Osteocyte (in vitro differentiated cells): ENCODE measurements at regions not wholly inside any gene's neighbourhood (a gene's known extent, or its start where the extent isn't known, plus 50 kb on each side); places are given as distances from the start of the nearest gene placed in this dataset.

Source experiments
- DNase-seq: peaks from one replicate; pipeline ENCODE4 v3.0.0; 2021; ENCODE audit warnings: mixed read lengths; ENCODE audit not compliant: unreplicated experiment; ENCODE audit errors: extremely low spot score
- H3K27ac Mint-ChIP-seq: one replicate; pipeline ENCODE4 v1.8.0; 2021; ENCODE audit warnings: mild to moderate bottlenecking, mixed read lengths; ENCODE audit not compliant: unreplicated experiment
- H3K27me3 Mint-ChIP-seq: one replicate; pipeline ENCODE4 v1.8.0; 2021; ENCODE audit warnings: mixed read lengths; ENCODE audit not compliant: unreplicated experiment
- H3K36me3 Mint-ChIP-seq: one replicate; pipeline ENCODE4 v1.8.0; 2021; ENCODE audit warnings: mixed read lengths; ENCODE audit not compliant: unreplicated experiment
- H3K4me1 Mint-ChIP-seq: one replicate; pipeline ENCODE4 v1.8.0; 2021; ENCODE audit warnings: mixed read lengths; ENCODE audit not compliant: unreplicated experiment
- H3K4me3 Mint-ChIP-seq: one replicate; pipeline ENCODE4 v1.8.0; 2021; ENCODE audit warnings: mild to moderate bottlenecking, moderate library complexity, mixed read lengths; ENCODE audit not compliant: unreplicated experiment
- H3K9me3 Mint-ChIP-seq: one replicate; pipeline ENCODE4 v1.8.0; 2021; ENCODE audit warnings: mixed read lengths; ENCODE audit not compliant: unreplicated experiment
- CTCF ChIP-seq: fragments of 200-600 bp; sonication (generic); IDR thresholded peaks from 2 replicates; pipeline ENCODE4 v1.5.0; 2021; ENCODE audit warnings: antibody characterized with exemption, mild to moderate bottlenecking, moderate library complexity

GRCh38 chr6:98041056-98041455 is 758.0 kb upstream of the MMS22L start:
- Mint-ChIP-seq H3K27ac (no peak overlapping the region), H3K4me3 (no peak overlapping the region), H3K9me3 (no peaks in the 10 kb centered on the region), H3K36me3 (no peaks in the 10 kb centered on the region), H3K4me1 (peaks cover 4% of the 10 kb centered on the region), H3K27me3 (peaks cover 5% of the 10 kb centered on the region)
- TF ChIP-seq CTCF, result no peak
- no peak for DNase-seq

- Mint-ChIP-seq H3K9me3 (no peaks in the 10 kb centered on the region), H3K27me3 (peaks cover 5% of the 10 kb centered on the region), H3K27ac (no peak overlapping the region), H3K4me3 (no peak overlapping the region), H3K36me3 (no peaks in the 10 kb centered on the region), H3K4me1 (peaks cover 4% of the 10 kb centered on the region)
- DNase-seq, result no peak
- no peak for TF ChIP-seq CTCF
Measured at GRCh38 chr6:98041921-98042320, 758.9 kb upstream of the MMS22L start.

GRCh38 chr6:98044151-98044561 is 761.1 kb upstream of the MMS22L start:
- no peak for TF ChIP-seq CTCF
- Mint-ChIP-seq H3K27me3 (peaks cover 13% of the 10 kb centered on the region), H3K9me3 (no peaks in the 10 kb centered on the region), H3K36me3 (no peaks in the 10 kb centered on the region), H3K4me3 (no peak overlapping the region), H3K27ac (no peak overlapping the region), H3K4me1 (peaks cover 4% of the 10 kb centered on the region)
- no peak for DNase-seq

GRCh38 chr6:98044791-98045470 is 761.9 kb upstream of the MMS22L start:
- H3K27me3 Mint-ChIP-seq, result peaks cover 13% of the 10 kb centered on the region
- DNase-seq, result no peak
- H3K36me3 Mint-ChIP-seq, result no peaks in the 10 kb centered on the region
- H3K9me3 Mint-ChIP-seq, result no peaks in the 10 kb centered on the region
- no peak for TF ChIP-seq CTCF
- no peak overlapping the region for H3K27ac Mint-ChIP-seq
- peaks cover 4% of the 10 kb centered on the region for H3K4me1 Mint-ChIP-seq
- H3K4me3 Mint-ChIP-seq, result no peak overlapping the region

- no peaks in the 10 kb centered on the region for H3K4me1 Mint-ChIP-seq
- TF ChIP-seq CTCF, result no peak
- H3K4me3 Mint-ChIP-seq, result no peak overlapping the region
- H3K27me3 Mint-ChIP-seq, result peaks cover 10% of the 10 kb centered on the region
- H3K36me3 Mint-ChIP-seq, result no peaks in the 10 kb centered on the region
- no peak overlapping the region for H3K27ac Mint-ChIP-seq
- H3K9me3 Mint-ChIP-seq, result no peaks in the 10 kb centered on the region
- no peak for DNase-seq
Measured at GRCh38 chr6:98047164-98047563, 764.1 kb upstream of the MMS22L start.
